ENCODE measurements at regions not wholly inside any gene's neighbourhood (a gene's known extent, or its start where the extent isn't known, plus 50 kb on each side); places are given as distances from the start of the nearest gene placed in this dataset.
A peak's percentile ranks its signal among the peaks of the same experiment; 100 is the strongest.
"Not testable (repeated sequence)": the region's sequence is repeated elsewhere in the genome, so short reads cannot be mapped to it uniquely, and the experiment has no call there.

- H3K23ac ChIP-seq (ENCODE audit: low read length), result no peak overlapping the region
- no peak overlapping the region for H4K8ac ChIP-seq (ENCODE audit: low read depth, low read length)
- no peak overlapping the region for H2AK5ac ChIP-seq (ENCODE audit: low read length)
- H2BK120ac ChIP-seq (ENCODE audit: insufficient read depth, low read length, poor library complexity), result no peak overlapping the region
- H3K27me3 ChIP-seq (ENCODE audit: insufficient read depth, low read length), result no peaks in the 10 kb centered on the region
- H3K27ac ChIP-seq (ENCODE audit: low read depth, low read length), result no peak overlapping the region
- peaks cover 2% of the 10 kb centered on the region for H3K79me1 ChIP-seq (ENCODE audit: low read length)
- H2AFZ ChIP-seq (ENCODE audit: insufficient read depth, low read length, poor library complexity), result no peak overlapping the region
- H3K4me1 ChIP-seq (ENCODE audit: control insufficient read depth in 1 of 2, insufficient read depth in 2 of 2, low read length in 2 of 2), result peaks cover 8 to 9% of the 10 kb centered on the region in 2 experiments
- no peak overlapping the region for H3K14ac ChIP-seq (ENCODE audit: low read length)
- WGBS (ENCODE audit: extremely low coverage, insufficient coverage, insufficient read length), result no CpG with 5 or more reads among the region's 17 CpGs
- H3K9me3 ChIP-seq (ENCODE audit: insufficient read depth, low read depth, low read length), result peaks cover 2% of the 10 kb centered on the region
- no peak overlapping the region for H4K91ac ChIP-seq (ENCODE audit: low read depth, low read length)
- no peak for DNase-seq
- H2BK12ac ChIP-seq (ENCODE audit: low read length), result no peak overlapping the region
- H3K18ac ChIP-seq (ENCODE audit: low read length), result no peak overlapping the region
- H3K79me2 ChIP-seq (ENCODE audit: control insufficient read depth, insufficient read depth, low read length, poor library complexity), result no peaks in the 10 kb centered on the region
- no peak overlapping the region for H3K4me2 ChIP-seq (ENCODE audit: low read length)
- peaks cover 32 to 42% of the 10 kb centered on the region in 2 experiments for H3K36me3 ChIP-seq (ENCODE audit: control insufficient read depth in 1 of 2, insufficient read depth in 2 of 2, low read length in 2 of 2)
- no peak overlapping the region for H3K4ac ChIP-seq (ENCODE audit: low read depth, low read length)
- no peak overlapping the region for H3K9ac ChIP-seq (ENCODE audit: low read length)
- no peak overlapping the region for H2BK5ac ChIP-seq (ENCODE audit: low read depth, low read length, poor library complexity)
- no peak overlapping the region for H3K4me3 ChIP-seq (ENCODE audit: low read depth, low read length)
- no peak overlapping the region for H4K12ac ChIP-seq (ENCODE audit: low read depth, low read length)
These were observed 186.3 kb downstream of the IGLL1 start for GRCh38 chr22:23393721-23394320.

GRCh38 chr22:23393199-23393598 is 186.9 kb downstream of the IGLL1 start:
- not testable (repeated sequence) for H3K27me3 ChIP-seq (ENCODE audit: insufficient read depth, low read length); H3K23ac ChIP-seq (ENCODE audit: low read length); H3K14ac ChIP-seq (ENCODE audit: low read length); H3K9ac ChIP-seq (ENCODE audit: low read length); H4K91ac ChIP-seq (ENCODE audit: low read depth, low read length); H3K4me1 ChIP-seq (ENCODE audit: control insufficient read depth in 1 of 2, insufficient read depth in 2 of 2, low read length in 2 of 2); H3K4me2 ChIP-seq (ENCODE audit: low read length); DNase-seq; H3K4ac ChIP-seq (ENCODE audit: low read depth, low read length); H3K79me2 ChIP-seq (ENCODE audit: control insufficient read depth, insufficient read depth, low read length, poor library complexity); H4K12ac ChIP-seq (ENCODE audit: low read depth, low read length); H3K79me1 ChIP-seq (ENCODE audit: low read length); H3K9me3 ChIP-seq (ENCODE audit: insufficient read depth, low read depth, low read length); H2BK120ac ChIP-seq (ENCODE audit: insufficient read depth, low read length, poor library complexity); H3K27ac ChIP-seq (ENCODE audit: low read depth, low read length); H4K8ac ChIP-seq (ENCODE audit: low read depth, low read length); H3K4me3 ChIP-seq (ENCODE audit: low read depth, low read length); H2BK5ac ChIP-seq (ENCODE audit: low read depth, low read length, poor library complexity); H2BK12ac ChIP-seq (ENCODE audit: low read length); H2AFZ ChIP-seq (ENCODE audit: insufficient read depth, low read length, poor library complexity); H2AK5ac ChIP-seq (ENCODE audit: low read length); H3K18ac ChIP-seq (ENCODE audit: low read length)
- peaks cover 28 to 39% of the 10 kb centered on the region in 2 experiments for H3K36me3 ChIP-seq (ENCODE audit: control insufficient read depth in 1 of 2, insufficient read depth in 2 of 2, low read length in 2 of 2)
- no CpG with 5 or more reads among the region's 14 CpGs for WGBS (ENCODE audit: extremely low coverage, insufficient coverage, insufficient read length)

GRCh38 chr22:23392420-23393121 is 187.5 kb downstream of the IGLL1 start:
- WGBS (ENCODE audit: extremely low coverage, insufficient coverage, insufficient read length), result no CpG with 5 or more reads among the region's 11 CpGs
- Histone ChIP-seq H3K79me1 (ENCODE audit: low read length) (no peaks in the 10 kb centered on the region), H2AK5ac (ENCODE audit: low read length) (no peak overlapping the region), H2BK12ac (ENCODE audit: low read length) (no peak overlapping the region), H2AFZ (ENCODE audit: insufficient read depth, low read length, poor library complexity) (no peak overlapping the region), H3K23ac (ENCODE audit: low read length) (no peak overlapping the region), H3K27ac (ENCODE audit: low read depth, low read length) (no peak overlapping the region), H4K12ac (ENCODE audit: low read depth, low read length) (peak overlapping the region; percentile 27), H3K4ac (ENCODE audit: low read depth, low read length) (no peak overlapping the region), H4K91ac (ENCODE audit: low read depth, low read length) (no peak overlapping the region), H3K9ac (ENCODE audit: low read length) (no peak overlapping the region), H3K4me3 (ENCODE audit: low read depth, low read length) (no peak overlapping the region), H3K4me1 (ENCODE audit: control insufficient read depth in 1 of 2, insufficient read depth in 2 of 2, low read length in 2 of 2) (peaks cover 4 to 7% of the 10 kb centered on the region in 2 experiments), H2BK5ac (ENCODE audit: low read depth, low read length, poor library complexity) (no peak overlapping the region), H3K9me3 (ENCODE audit: insufficient read depth, low read depth, low read length) (peaks cover under 1% of the 10 kb centered on the region), H3K14ac (ENCODE audit: low read length) (no peak overlapping the region), H3K4me2 (ENCODE audit: low read length) (no peak overlapping the region), H2BK120ac (ENCODE audit: insufficient read depth, low read length, poor library complexity) (no peak overlapping the region), H3K79me2 (ENCODE audit: control insufficient read depth, insufficient read depth, low read length, poor library complexity) (no peaks in the 10 kb centered on the region), H4K8ac (ENCODE audit: low read depth, low read length) (no peak overlapping the region), H3K18ac (ENCODE audit: low read length) (no peak overlapping the region), H3K27me3 (ENCODE audit: insufficient read depth, low read length) (no peaks in the 10 kb centered on the region), H3K36me3 (ENCODE audit: control insufficient read depth in 1 of 2, insufficient read depth in 2 of 2, low read length in 2 of 2) (peaks cover 22 to 37% of the 10 kb centered on the region in 2 experiments)
- DNase-seq, result no peak

GRCh38 chr22:23391022-23391421 is 189.1 kb downstream of the IGLL1 start:
- Histone ChIP-seq H4K8ac (ENCODE audit: low read depth, low read length) (no peak overlapping the region), H3K4me3 (ENCODE audit: low read depth, low read length) (no peak overlapping the region), H2BK120ac (ENCODE audit: insufficient read depth, low read length, poor library complexity) (no peak overlapping the region), H3K4ac (ENCODE audit: low read depth, low read length) (no peak overlapping the region), H2AFZ (ENCODE audit: insufficient read depth, low read length, poor library complexity) (no peak overlapping the region), H3K23ac (ENCODE audit: low read length) (no peak overlapping the region), H3K9me3 (ENCODE audit: insufficient read depth, low read depth, low read length) (no peaks in the 10 kb centered on the region), H3K4me2 (ENCODE audit: low read length) (no peak overlapping the region), H3K27me3 (ENCODE audit: insufficient read depth, low read length) (no peaks in the 10 kb centered on the region), H3K4me1 (ENCODE audit: control insufficient read depth in 1 of 2, insufficient read depth in 2 of 2, low read length in 2 of 2) (peaks cover 4 to 7% of the 10 kb centered on the region in 2 experiments), H3K14ac (ENCODE audit: low read length) (no peak overlapping the region), H2BK12ac (ENCODE audit: low read length) (no peak overlapping the region), H4K91ac (ENCODE audit: low read depth, low read length) (no peak overlapping the region), H3K79me1 (ENCODE audit: low read length) (no peaks in the 10 kb centered on the region), H3K18ac (ENCODE audit: low read length) (no peak overlapping the region), H3K27ac (ENCODE audit: low read depth, low read length) (no peak overlapping the region), H2BK5ac (ENCODE audit: low read depth, low read length, poor library complexity) (no peak overlapping the region), H3K9ac (ENCODE audit: low read length) (no peak overlapping the region), H2AK5ac (ENCODE audit: low read length) (no peak overlapping the region), H4K12ac (ENCODE audit: low read depth, low read length) (no peak overlapping the region), H3K79me2 (ENCODE audit: control insufficient read depth, insufficient read depth, low read length, poor library complexity) (no peaks in the 10 kb centered on the region), H3K36me3 (ENCODE audit: control insufficient read depth in 1 of 2, insufficient read depth in 2 of 2, low read length in 2 of 2) (peaks cover 14 to 29% of the 10 kb centered on the region in 2 experiments)
- DNase-seq, result no peak
- WGBS (ENCODE audit: extremely low coverage, insufficient coverage, insufficient read length), result no CpG with 5 or more reads among the region's 14 CpGs
